DOHH2 (cell line): ENCODE measurements at regions not wholly inside any gene's neighbourhood (a gene's known extent, or its start where the extent isn't known, plus 50 kb on each side); places are given as distances from the start of the nearest gene placed in this dataset.

Experiments
- H3F3A ChIP-seq: fragments of 200-600 bp; sonication (generic), shearing (Covaris generic); 2 replicates; pipeline ENCODE4 v1.6.0; 2016; ENCODE audit warnings: antibody characterized with exemption, mild to moderate bottlenecking; ENCODE audit not compliant: control insufficient read depth, insufficient read depth
- H3K27ac ChIP-seq: fragments of 200-600 bp; sonication (generic); 2 replicates; pipeline ENCODE4 v1.5.1; 2014; ENCODE audit warnings: low read depth, mild to moderate bottlenecking, low read length, moderate library complexity
- H3K27me3 ChIP-seq: fragments of 200-600 bp; sonication (generic); 2 replicates; pipeline ENCODE4 v1.6.1; 2014; ENCODE audit warnings: mild to moderate bottlenecking, low read length, mixed read lengths; ENCODE audit not compliant: control insufficient read depth
- H3K36me3 ChIP-seq: fragments of 200-600 bp; sonication (generic); 2 replicates; pipeline ENCODE4 v1.6.1; 2014; ENCODE audit warnings: mild to moderate bottlenecking, low read length, moderate library complexity, mixed read lengths; ENCODE audit not compliant: control insufficient read depth
- H3K4me1 ChIP-seq: fragments of 200-600 bp; sonication (generic); 2 replicates; pipeline ENCODE4 v1.6.1; 2014; ENCODE audit warnings: mild to moderate bottlenecking, low read length, mixed read lengths; ENCODE audit not compliant: control insufficient read depth
- H3K4me2 ChIP-seq: fragments of 200-600 bp; sonication (generic); 2 replicates; pipeline ENCODE4 v1.6.0; 2014; ENCODE audit warnings: mild to moderate bottlenecking, low read length, moderate library complexity
- H3K4me3 ChIP-seq: fragments of 200-600 bp; sonication (generic); 2 replicates; pipeline ENCODE4 v1.5.1; 2014; ENCODE audit warnings: mild to moderate bottlenecking, low read length, mixed read lengths
- H3K79me2 ChIP-seq: fragments of 200-600 bp; sonication (generic); 2 replicates; pipeline ENCODE4 v1.6.1; 2014; ENCODE audit warnings: mild to moderate bottlenecking, low read length, mixed read lengths; ENCODE audit not compliant: control insufficient read depth
- H3K9me2 ChIP-seq: fragments of 200-600 bp; sonication (generic); replicated peaks from 2 replicates; pipeline ENCODE4 v1.6.1; 2014; ENCODE audit warnings: mild to moderate bottlenecking, low read length, mixed read lengths; ENCODE audit not compliant: control insufficient read depth
- H3K9me3 ChIP-seq: fragments of 200-600 bp; sonication (generic); 2 replicates; pipeline ENCODE4 v1.6.1; 2014; ENCODE audit warnings: antibody characterized with exemption, low read length, mixed read lengths; ENCODE audit not compliant: control insufficient read depth, insufficient read depth
- H4K20me1 ChIP-seq: fragments of 200-600 bp; sonication (generic); 2 replicates; pipeline ENCODE4 v1.6.0; 2014; ENCODE audit warnings: low read depth, mild to moderate bottlenecking, antibody characterized with exemption, low read length, moderate library complexity; ENCODE audit not compliant: control insufficient read depth, insufficient read depth
- EZH2phosphoT487 ChIP-seq: fragments of 200-600 bp; sonication (generic); IDR thresholded peaks from 2 replicates; pipeline ENCODE4 v1.6.1; 2017; ENCODE audit warnings: borderline replicate concordance, mild to moderate bottlenecking, antibody characterized with exemption, low read length, moderate library complexity, mixed read lengths
- TF ChIP-seq, protein P1 (sequence below): fragments of 200-600 bp; sonication (generic); IDR thresholded peaks from one replicate; pipeline ENCODE4 v1.5.1; 2014; ENCODE audit warnings: antibody characterized with exemption, mild to moderate bottlenecking, low read depth, low read length; ENCODE audit not compliant: poor library complexity, severe bottlenecking

DNA sequence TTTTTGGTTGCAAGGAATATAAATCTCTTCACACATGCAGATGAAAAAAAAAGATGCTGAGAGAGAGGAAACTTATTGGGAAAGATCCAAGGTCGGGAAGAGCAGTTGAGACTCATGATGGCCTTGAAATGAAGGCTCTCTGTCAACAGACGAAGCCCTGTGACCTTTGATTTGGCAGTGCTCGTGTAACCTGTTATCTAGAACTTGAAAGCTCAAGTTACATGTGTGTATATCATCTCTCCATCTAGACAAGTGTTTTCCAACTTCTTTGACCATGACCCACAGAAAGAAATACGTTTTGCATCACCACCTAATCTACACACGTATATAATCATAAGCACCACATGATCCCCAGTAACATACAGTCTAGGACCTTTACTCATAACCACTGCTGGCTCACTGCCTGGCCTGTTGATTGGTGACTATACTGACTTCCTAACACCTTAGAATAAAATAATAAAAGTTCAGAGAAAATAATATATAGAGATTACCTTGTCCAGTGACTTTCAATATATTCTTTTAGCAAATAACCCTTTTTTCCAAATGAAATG, 319.0 kb upstream of the PKDCC start:
- H3K9me3 ChIP-seq, result no peaks in the 10 kb centered on the region
- H3K27ac ChIP-seq, result no peak overlapping the region
- 0 out of 2 replicates have a peak, but pooled peaks cover 3% of the 10 kb centered on the region for H3K9me2 ChIP-seq
- H3K79me2 ChIP-seq, result no peaks in the 10 kb centered on the region
- H3K4me1 ChIP-seq, result no peaks in the 10 kb centered on the region
- H3K36me3 ChIP-seq, result no peaks in the 10 kb centered on the region
- no peaks in the 10 kb centered on the region for H3F3A ChIP-seq
- no peak overlapping the region for H3K4me3 ChIP-seq
- no peaks in the 10 kb centered on the region for H4K20me1 ChIP-seq
- no peak overlapping the region for H3K4me2 ChIP-seq
- TF ChIP-seq, protein P1, sequence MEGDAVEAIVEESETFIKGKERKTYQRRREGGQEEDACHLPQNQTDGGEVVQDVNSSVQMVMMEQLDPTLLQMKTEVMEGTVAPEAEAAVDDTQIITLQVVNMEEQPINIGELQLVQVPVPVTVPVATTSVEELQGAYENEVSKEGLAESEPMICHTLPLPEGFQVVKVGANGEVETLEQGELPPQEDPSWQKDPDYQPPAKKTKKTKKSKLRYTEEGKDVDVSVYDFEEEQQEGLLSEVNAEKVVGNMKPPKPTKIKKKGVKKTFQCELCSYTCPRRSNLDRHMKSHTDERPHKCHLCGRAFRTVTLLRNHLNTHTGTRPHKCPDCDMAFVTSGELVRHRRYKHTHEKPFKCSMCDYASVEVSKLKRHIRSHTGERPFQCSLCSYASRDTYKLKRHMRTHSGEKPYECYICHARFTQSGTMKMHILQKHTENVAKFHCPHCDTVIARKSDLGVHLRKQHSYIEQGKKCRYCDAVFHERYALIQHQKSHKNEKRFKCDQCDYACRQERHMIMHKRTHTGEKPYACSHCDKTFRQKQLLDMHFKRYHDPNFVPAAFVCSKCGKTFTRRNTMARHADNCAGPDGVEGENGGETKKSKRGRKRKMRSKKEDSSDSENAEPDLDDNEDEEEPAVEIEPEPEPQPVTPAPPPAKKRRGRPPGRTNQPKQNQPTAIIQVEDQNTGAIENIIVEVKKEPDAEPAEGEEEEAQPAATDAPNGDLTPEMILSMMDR, result no peak
- no peak for TF ChIP-seq EZH2phosphoT487
- H3K27me3 ChIP-seq, result no peaks in the 10 kb centered on the region

DNA sequence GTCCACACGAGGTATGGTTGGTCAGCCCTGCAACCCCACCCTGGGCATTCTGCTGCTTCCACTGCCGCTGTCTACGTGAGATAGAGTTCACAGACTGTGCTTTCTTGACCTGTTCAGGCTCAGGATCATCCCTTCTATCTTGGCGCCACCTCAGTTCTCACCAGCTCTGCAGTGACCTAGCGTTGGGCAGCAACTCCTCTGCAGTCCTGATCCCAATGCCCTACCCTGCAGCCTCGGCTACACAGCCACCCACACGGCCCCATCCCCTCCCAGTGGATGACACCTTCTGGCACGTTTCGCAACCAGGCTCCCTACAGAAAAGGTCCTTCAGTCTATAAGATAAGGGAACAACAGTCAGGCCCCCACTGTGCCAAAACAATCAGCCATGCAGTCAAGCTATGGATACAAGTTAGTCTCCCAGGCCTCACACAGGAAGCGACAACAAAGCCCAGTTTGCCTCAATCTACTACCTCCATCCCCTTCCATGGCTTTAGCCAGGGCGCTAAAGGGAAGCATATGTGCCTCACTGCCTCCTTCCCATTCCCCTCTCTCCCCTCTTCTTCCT, 317.9 kb upstream of the PKDCC start:
- no peaks in the 10 kb centered on the region for H4K20me1 ChIP-seq
- H3K79me2 ChIP-seq, result no peaks in the 10 kb centered on the region
- no peaks in the 10 kb centered on the region for H3K27me3 ChIP-seq
- H3K27ac ChIP-seq, result no peak overlapping the region
- H3F3A ChIP-seq, result no peaks in the 10 kb centered on the region
- H3K9me2 ChIP-seq, result 0 out of 2 replicates have a peak, but pooled peaks cover 3% of the 10 kb centered on the region
- H3K4me2 ChIP-seq, result no peak overlapping the region
- no peaks in the 10 kb centered on the region for H3K36me3 ChIP-seq
- H3K9me3 ChIP-seq, result no peaks in the 10 kb centered on the region
- no peaks in the 10 kb centered on the region for H3K4me1 ChIP-seq
- H3K4me3 ChIP-seq, result no peak overlapping the region
- TF ChIP-seq, protein P1, result no peak
- TF ChIP-seq EZH2phosphoT487, result no peak

DNA sequence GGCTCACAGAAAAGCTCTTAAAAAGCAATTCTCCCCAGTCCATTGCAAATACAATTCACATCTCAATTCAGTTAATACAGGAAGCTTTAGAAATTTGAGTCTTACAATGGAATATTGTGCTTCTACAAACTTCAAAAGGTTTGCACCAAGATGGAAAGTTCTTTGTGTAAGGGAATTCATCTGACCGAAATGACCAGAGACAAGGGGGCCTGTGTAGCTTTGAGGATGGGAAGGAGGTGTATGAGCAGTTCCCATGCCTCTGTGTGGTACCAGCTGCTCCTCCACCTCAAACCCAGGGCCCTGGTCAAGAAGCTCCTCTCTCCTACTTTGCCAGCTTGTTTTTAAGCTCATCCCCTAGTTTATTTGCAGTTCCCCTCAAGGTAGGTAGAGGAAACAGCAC, 312.8 kb upstream of the PKDCC start:
- Histone ChIP-seq H4K20me1 (no peaks in the 10 kb centered on the region), H3K9me3 (no peaks in the 10 kb centered on the region), H3K79me2 (no peaks in the 10 kb centered on the region), H3K9me2 (0 out of 2 replicates have a peak, but pooled peaks cover 3% of the 10 kb centered on the region), H3K36me3 (no peaks in the 10 kb centered on the region), H3K4me3 (no peak overlapping the region), H3K27ac (no peak overlapping the region), H3K27me3 (no peaks in the 10 kb centered on the region; the same call in 1 of the 2 replicates), H3K4me2 (no peak overlapping the region), H3F3A (no peaks in the 10 kb centered on the region), H3K4me1 (no peaks in the 10 kb centered on the region)
- TF ChIP-seq EZH2phosphoT487, result no peak
- TF ChIP-seq, protein P1, result no peak
